ENCODE measurements at regions not wholly inside any gene's neighbourhood (a gene's known extent, or its start where the extent isn't known, plus 50 kb on each side); places are given as distances from the start of the nearest gene placed in this dataset.

GRCh38 chr6:165854863-165855593 lies 192.0 kb upstream of the PDE10A start:
- Mint-ChIP-seq H3K36me3 (ENCODE audit: low read depth) (no peaks in the 10 kb centered on the region), H3K27me3 (ENCODE audit: low read depth) (peaks cover 31% of the 10 kb centered on the region), H3K27ac (no peak overlapping the region), H3K9me3 (no peaks in the 10 kb centered on the region), H3K4me3 (ENCODE audit: low read depth) (no peak overlapping the region), H3K4me1 (ENCODE audit: low read depth) (peaks cover 4% of the 10 kb centered on the region)
- DNase-seq (ENCODE audit: low spot score): no peak
- intact Hi-C loops (cut with micrococcal nuclease): loop anchor here (5.0 kb wide), 1 partner anchor 193 kb away; the partner anchor contains the start of gene PDE10A

- Mint-ChIP-seq H3K4me1 (ENCODE audit: low read depth) (peaks cover 11% of the 10 kb centered on the region), H3K9me3 (no peaks in the 10 kb centered on the region), H3K27me3 (ENCODE audit: low read depth) (peaks cover 39% of the 10 kb centered on the region), H3K4me3 (ENCODE audit: low read depth) (no peak overlapping the region), H3K36me3 (ENCODE audit: low read depth) (no peaks in the 10 kb centered on the region), H3K27ac (no peak overlapping the region)
- intact Hi-C loops (cut with micrococcal nuclease): loop anchor here (5.0 kb wide), 1 partner anchor 192 kb away; the partner anchor contains the start of gene PDE10A
- DNase-seq (ENCODE audit: low spot score): no peak
Measured at GRCh38 chr6:165854061-165854862, 191.2 kb upstream of the PDE10A start.

- H3K4me1 Mint-ChIP-seq (ENCODE audit: low read depth): peaks cover 15% of the 10 kb centered on the region
- no peak overlapping the region for H3K27ac Mint-ChIP-seq
- H3K27me3 Mint-ChIP-seq (ENCODE audit: low read depth): peaks cover 40% of the 10 kb centered on the region
- no peaks in the 10 kb centered on the region for H3K9me3 Mint-ChIP-seq
- intact Hi-C loops (cut with micrococcal nuclease): loop anchor here (5.0 kb wide), 1 partner anchor 190 kb away; the partner anchor contains the start of gene PDE10A
- no peaks in the 10 kb centered on the region for H3K36me3 Mint-ChIP-seq (ENCODE audit: low read depth)
- H3K4me3 Mint-ChIP-seq (ENCODE audit: low read depth): no peak overlapping the region
- no peak for DNase-seq (ENCODE audit: low spot score)
Measured at GRCh38 chr6:165852676-165853075, 189.6 kb upstream of the PDE10A start.

GRCh38 chr6:165850434-165851019 lies 187.5 kb upstream of the PDE10A start:
- H3K27ac Mint-ChIP-seq: no peak overlapping the region
- DNase-seq (ENCODE audit: low spot score): peak; percentile 37
- H3K36me3 Mint-ChIP-seq (ENCODE audit: low read depth): no peaks in the 10 kb centered on the region
- intact Hi-C loops (cut with micrococcal nuclease): loop anchor here (2.0 to 5.0 kb wide), 2 partner anchors 122 to 188 kb away; partner anchors contain the start of gene PDE10A
- H3K4me3 Mint-ChIP-seq (ENCODE audit: low read depth): no peak overlapping the region
- peaks cover 18% of the 10 kb centered on the region for H3K4me1 Mint-ChIP-seq (ENCODE audit: low read depth)
- no peaks in the 10 kb centered on the region for H3K9me3 Mint-ChIP-seq
- H3K27me3 Mint-ChIP-seq (ENCODE audit: low read depth): peaks cover 38% of the 10 kb centered on the region

- DNase-seq (ENCODE audit: low spot score): no peak
- Mint-ChIP-seq H3K4me1 (ENCODE audit: low read depth) (peaks cover 18% of the 10 kb centered on the region), H3K27ac (no peak overlapping the region), H3K27me3 (ENCODE audit: low read depth) (peaks cover 45% of the 10 kb centered on the region), H3K36me3 (ENCODE audit: low read depth) (no peaks in the 10 kb centered on the region), H3K9me3 (no peaks in the 10 kb centered on the region), H3K4me3 (ENCODE audit: low read depth) (no peak overlapping the region)
- intact Hi-C loops (cut with micrococcal nuclease): loop anchor here (2.0 to 5.0 kb wide), 3 partner anchors 67 to 187 kb away; partner anchors contain the start of gene PDE10A
Measured at GRCh38 chr6:165849534-165850430, 186.7 kb upstream of the PDE10A start.

GRCh38 chr6:165848086-165848426 lies 185.0 kb upstream of the PDE10A start:
- Mint-ChIP-seq H3K4me1 (ENCODE audit: low read depth) (peaks cover 18% of the 10 kb centered on the region), H3K4me3 (ENCODE audit: low read depth) (no peak overlapping the region), H3K27ac (no peak overlapping the region), H3K9me3 (no peaks in the 10 kb centered on the region), H3K36me3 (ENCODE audit: low read depth) (no peaks in the 10 kb centered on the region), H3K27me3 (ENCODE audit: low read depth) (peaks cover 38% of the 10 kb centered on the region)
- DNase-seq (ENCODE audit: low spot score): no peak
- intact Hi-C loops (cut with micrococcal nuclease): loop anchor here (2.0 kb wide), 1 partner anchor 65 kb away; no protein-coding TSS in a partner anchor

GRCh38 chr6:165847407-165848085 lies 184.5 kb upstream of the PDE10A start:
- H3K27me3 Mint-ChIP-seq (ENCODE audit: low read depth): peaks cover 33% of the 10 kb centered on the region

GRCh38 chr6:165846123-165846966 lies 183.3 kb upstream of the PDE10A start:
- intact Hi-C loops (cut with micrococcal nuclease): no loop called here
- H3K27ac Mint-ChIP-seq: no peak overlapping the region
- H3K27me3 Mint-ChIP-seq (ENCODE audit: low read depth): peaks cover 32% of the 10 kb centered on the region
- H3K4me3 Mint-ChIP-seq (ENCODE audit: low read depth): no peak overlapping the region
- no peaks in the 10 kb centered on the region for H3K9me3 Mint-ChIP-seq
- peaks cover 18% of the 10 kb centered on the region for H3K4me1 Mint-ChIP-seq (ENCODE audit: low read depth)
- no peaks in the 10 kb centered on the region for H3K36me3 Mint-ChIP-seq (ENCODE audit: low read depth)
- DNase-seq (ENCODE audit: low spot score): no peak

More at GRCh38 chr6:165847407-165848085, 184.5 kb upstream of the PDE10A start:
- no peaks in the 10 kb centered on the region for H3K9me3 Mint-ChIP-seq
- no peaks in the 10 kb centered on the region for H3K36me3 Mint-ChIP-seq (ENCODE audit: low read depth)
- intact Hi-C loops (cut with micrococcal nuclease): loop anchor here (2.0 kb wide), 1 partner anchor 65 kb away; no protein-coding TSS in a partner anchor
- peaks cover 18% of the 10 kb centered on the region for H3K4me1 Mint-ChIP-seq (ENCODE audit: low read depth)
- H3K27ac Mint-ChIP-seq: no peak overlapping the region
- no peak overlapping the region for H3K4me3 Mint-ChIP-seq (ENCODE audit: low read depth)
- no peak for DNase-seq (ENCODE audit: low spot score)

GRCh38 chr6:165845493-165845892 lies 182.5 kb upstream of the PDE10A start:
- no peak overlapping the region for H3K27ac Mint-ChIP-seq
- peaks cover 32% of the 10 kb centered on the region for H3K27me3 Mint-ChIP-seq (ENCODE audit: low read depth)
- intact Hi-C loops (cut with micrococcal nuclease): no loop called here

GRCh38 chr6:165844801-165845364 lies 181.8 kb upstream of the PDE10A start:
- Mint-ChIP-seq H3K4me3 (ENCODE audit: low read depth) (no peak overlapping the region), H3K4me1 (ENCODE audit: low read depth) (peaks cover 13% of the 10 kb centered on the region), H3K36me3 (ENCODE audit: low read depth) (no peaks in the 10 kb centered on the region), H3K27ac (no peak overlapping the region), H3K27me3 (ENCODE audit: low read depth) (peaks cover 29% of the 10 kb centered on the region), H3K9me3 (no peaks in the 10 kb centered on the region)
- intact Hi-C loops (cut with micrococcal nuclease): no loop called here
- no peak for DNase-seq (ENCODE audit: low spot score)

More at GRCh38 chr6:165845493-165845892, 182.5 kb upstream of the PDE10A start:
- Mint-ChIP-seq H3K9me3 (no peaks in the 10 kb centered on the region), H3K36me3 (ENCODE audit: low read depth) (no peaks in the 10 kb centered on the region), H3K4me1 (ENCODE audit: low read depth) (peaks cover 18% of the 10 kb centered on the region), H3K4me3 (ENCODE audit: low read depth) (no peak overlapping the region)
- no peak for DNase-seq (ENCODE audit: low spot score)

GRCh38 chr6:165844232-165844631 lies 181.2 kb upstream of the PDE10A start:
- Mint-ChIP-seq H3K27me3 (ENCODE audit: low read depth) (peaks cover 23% of the 10 kb centered on the region), H3K9me3 (no peaks in the 10 kb centered on the region), H3K36me3 (ENCODE audit: low read depth) (no peaks in the 10 kb centered on the region), H3K4me1 (ENCODE audit: low read depth) (peaks cover 6% of the 10 kb centered on the region), H3K4me3 (ENCODE audit: low read depth) (no peak overlapping the region), H3K27ac (no peak overlapping the region)
- DNase-seq (ENCODE audit: low spot score): no peak
- intact Hi-C loops (cut with micrococcal nuclease): no loop called here

Measured in activated T-helper 2 cell treated with anti-CD3 and anti-CD28 coated beads, Interferon-gamma antibody, Interleukin-2, Interleukin-4, amounts not matched to agents 10 μg/mL and 5 μg/mL and 100 μg/mL, durations not matched to agents 14 hours and 24 hours and 36 hours (primary cell).